Endothelial cell of hepatic sinusoid (primary cell): ENCODE measurements at regions not wholly inside any gene's neighbourhood (a gene's known extent, or its start where the extent isn't known, plus 50 kb on each side); places are given as distances from the start of the nearest gene placed in this dataset.
"Not testable (repeated sequence)": the region's sequence is repeated elsewhere in the genome, so short reads cannot be mapped to it uniquely, and the experiment has no call there.

Experiments
- in situ Hi-C: cut with HindIII; loops from 2 replicates; pipeline ENCODE4 v1.10.0; 2017; ENCODE audit warnings: low sequenced_read_pairs

DNA sequence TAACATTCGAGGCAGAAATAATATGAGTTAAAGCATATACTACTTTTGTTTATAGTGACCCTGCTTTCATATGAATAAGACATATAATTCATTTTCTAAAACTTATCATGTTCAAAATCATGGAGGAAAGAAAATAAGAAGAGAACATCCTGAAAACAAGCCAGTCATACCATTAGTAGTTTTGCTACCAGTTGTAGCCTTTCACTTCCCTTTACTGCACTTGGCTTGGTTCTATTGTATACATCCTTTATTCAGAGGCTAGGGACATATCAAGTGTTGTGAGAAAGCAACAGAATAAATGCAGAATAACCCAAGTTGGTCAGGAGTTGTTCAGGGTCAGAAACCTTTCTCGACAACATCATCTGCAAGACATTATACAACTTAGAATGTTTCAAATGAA lies 598.7 kb downstream of the SOX5 start:
- in situ Hi-C loops = no loop called here

DNA sequence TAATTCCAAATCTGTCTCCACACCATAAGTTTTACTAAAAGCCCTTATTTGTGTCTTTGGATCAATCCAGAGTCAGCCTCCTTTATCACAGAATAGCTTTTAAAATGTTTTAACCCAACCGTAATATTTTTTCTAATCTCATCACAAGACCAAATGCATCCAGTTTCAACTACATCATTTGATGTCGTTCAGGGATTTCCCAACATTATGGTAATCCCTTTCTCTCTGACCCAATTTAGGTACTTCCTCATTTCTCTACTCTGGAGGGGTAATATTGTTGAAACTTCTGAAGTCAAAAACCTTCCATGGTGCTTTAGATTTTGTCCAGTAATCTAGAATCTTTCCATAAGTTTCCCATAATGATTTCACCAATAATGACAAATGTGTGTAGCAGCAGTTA lies 596.8 kb downstream of the SOX5 start:
- in situ Hi-C loops = no loop called here

DNA sequence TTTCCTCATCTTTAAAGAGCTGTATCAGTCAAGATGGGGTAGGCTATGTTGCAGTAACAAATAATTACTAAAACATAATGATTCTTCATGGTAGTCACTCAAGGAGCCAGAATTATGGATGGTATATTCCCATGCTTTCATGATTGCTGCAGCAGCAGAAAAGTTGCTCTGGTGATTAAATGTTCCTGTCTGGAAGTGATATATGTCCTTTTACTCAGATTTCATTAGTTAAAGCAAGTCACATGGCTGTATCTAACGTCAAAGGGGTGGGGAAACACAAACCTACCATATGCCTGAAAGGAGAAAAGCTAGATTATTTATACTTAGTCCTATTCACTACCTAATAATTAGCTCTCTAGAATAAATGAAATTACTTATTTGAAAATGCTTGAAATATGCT lies 594.7 kb downstream of the SOX5 start:
- in situ Hi-C loops = no loop called here

DNA sequence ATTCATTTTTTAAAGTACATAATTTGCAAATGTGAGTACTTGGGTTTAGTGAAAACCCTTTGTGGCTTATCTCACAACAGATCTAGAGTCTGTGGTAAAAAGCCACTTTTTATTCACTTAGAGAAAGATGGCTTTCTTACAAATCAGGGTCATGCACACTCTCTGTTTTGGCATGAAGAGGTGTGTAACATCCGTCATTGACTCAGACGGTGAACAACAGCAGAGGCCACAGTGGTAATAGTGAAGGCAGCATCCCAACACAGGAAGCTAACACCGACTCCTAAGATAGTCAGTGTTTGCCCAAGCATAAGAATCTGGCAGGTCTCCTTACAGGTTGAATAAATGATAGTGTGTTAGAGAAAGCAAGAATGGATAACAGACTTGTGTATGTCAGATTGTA lies 593.0 kb downstream of the SOX5 start:
- in situ Hi-C loops = no loop called here

DNA sequence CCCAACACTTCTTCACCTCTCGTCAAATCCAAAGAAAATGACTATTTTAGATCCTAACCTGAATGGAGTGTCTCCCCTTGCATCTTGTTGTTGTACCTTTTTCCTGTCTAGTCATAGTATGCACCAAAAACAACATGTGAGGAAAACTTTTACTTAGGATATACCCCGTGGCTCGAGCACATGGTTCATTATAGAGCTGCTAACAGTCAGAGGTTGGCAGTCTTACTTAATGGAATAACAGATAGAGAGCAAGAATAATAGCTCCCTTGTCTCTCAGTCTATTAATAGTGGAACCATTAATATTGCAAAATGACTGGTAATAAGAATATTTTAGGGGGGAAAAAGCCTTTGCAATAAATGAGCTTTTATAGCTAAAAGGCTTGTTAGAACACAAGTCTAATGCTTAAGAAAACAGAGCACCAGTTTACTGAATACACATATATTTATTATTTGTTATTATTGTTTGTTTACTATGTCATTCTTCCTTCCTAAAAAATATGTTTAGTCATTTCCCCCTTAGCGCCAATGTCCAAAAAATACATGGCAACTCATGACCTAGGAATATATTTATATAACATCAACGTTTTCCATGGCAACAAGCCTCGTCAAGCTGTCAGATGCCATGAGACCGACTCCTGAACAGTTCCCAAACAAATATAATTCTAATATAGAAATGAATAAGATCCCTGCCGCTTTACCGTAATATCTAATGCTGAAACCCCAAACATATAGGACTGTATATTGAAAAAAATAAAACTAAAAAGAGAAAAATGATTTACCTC lies 592.4 kb downstream of the SOX5 start:
- in situ Hi-C loops = no loop called here

DNA sequence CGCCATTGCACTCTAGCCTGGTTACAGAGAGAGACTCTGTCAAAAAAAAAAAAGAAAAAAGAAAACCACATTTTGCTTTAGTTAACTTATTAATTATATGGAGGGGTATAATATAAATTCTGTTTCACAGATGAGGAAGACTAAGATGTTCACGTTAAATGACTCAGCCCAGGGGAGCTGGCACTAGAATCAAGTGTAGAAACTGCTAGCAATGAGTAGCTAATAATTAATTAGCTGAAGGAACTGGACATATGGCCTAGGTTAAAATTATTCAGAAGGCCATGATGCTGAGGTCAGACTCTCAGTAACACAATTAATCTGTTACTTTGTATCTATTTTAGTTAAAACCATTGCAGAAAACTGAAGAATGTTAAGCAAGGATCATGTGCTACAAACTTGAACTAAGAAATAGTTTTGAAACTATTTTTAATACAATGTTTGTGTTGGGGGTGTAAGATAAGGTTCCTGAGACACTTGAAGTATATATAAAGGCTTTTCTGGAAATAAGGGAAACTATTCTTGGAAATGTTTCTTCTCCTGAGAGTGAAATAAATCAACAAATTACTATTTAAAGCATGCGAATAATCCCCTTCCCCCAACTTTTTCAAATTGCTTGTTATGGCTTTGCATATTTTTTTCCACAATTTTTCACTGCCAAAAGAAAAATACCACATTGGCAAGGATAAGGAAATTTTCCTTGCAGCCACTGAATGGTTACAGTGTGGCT lies 589.3 kb downstream of the SOX5 start:
- in situ Hi-C loops = no loop called here

GRCh38 chr12:23361971-23362370 lies 587.5 kb downstream of the SOX5 start:
- in situ Hi-C loops = no loop called here

- in situ Hi-C loops = no loop called here
Measured at GRCh38 chr12:23368590-23368989, 580.9 kb downstream of the SOX5 start.

DNA sequence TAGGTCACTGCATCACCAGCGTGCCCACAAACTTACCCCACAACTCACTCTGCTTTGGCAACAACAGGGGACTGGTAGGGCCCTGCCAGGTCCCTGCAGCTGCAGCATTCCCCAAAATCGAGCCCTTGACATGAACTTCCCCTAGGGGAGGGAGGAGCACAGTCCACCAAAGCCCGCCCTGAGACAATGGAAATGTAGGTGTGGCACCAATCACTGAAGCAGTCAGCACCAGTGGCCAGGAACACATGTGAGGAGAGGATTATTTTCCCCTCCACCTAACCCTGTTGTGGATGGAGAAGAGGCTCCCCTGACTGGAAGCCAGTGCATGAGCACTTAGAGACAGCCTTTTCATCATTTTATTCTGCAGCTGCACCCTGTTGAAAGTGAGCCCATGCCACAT lies 573.8 kb downstream of the SOX5 start:
- in situ Hi-C loops = no loop called here

DNA sequence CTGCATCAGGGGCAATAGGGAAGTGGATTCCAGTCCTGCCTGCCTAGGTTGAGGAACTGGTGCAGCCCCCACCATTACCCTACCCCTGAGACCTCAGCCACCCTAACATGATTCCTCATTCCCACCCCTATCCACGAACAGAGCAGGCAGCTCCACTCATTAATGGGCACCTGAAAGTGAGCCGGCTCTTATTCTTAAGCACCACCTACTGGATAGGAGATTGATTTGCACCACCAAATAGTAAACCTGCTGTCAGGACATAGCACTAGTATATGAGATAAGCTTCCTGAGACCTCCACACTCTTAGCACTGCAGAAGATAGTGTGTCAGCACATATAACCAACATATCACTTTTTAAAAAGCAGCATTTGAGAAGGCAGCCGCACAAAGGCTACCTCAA lies 573.2 kb downstream of the SOX5 start:
- in situ Hi-C loops = no loop called here

- in situ Hi-C loops = no loop called here
Measured at GRCh38 chr12:23380419-23381100, 568.9 kb downstream of the SOX5 start.

GRCh38 chr12:23388898-23389297 lies 560.6 kb downstream of the SOX5 start:
- in situ Hi-C loops = not testable (repeated sequence)

DNA sequence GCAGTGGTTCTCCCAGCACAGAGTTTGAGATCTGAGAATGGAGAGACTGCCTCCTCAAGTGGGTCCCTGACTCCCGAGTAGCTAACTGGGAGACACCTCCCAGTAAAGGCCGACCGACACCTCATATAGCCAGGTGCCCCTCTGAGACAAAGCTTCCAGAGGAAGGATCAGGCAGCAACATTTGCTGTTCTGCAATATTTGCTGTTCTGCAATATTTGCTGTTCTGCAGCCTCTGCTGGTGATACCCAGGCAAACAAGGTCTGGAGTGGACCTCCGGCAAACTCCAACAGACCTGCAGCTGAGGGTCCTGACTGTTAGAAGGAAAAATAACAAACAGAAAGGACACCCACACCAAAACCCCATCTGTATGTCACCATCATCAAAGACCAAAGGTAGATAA lies 560.2 kb downstream of the SOX5 start:
- in situ Hi-C loops = not testable (repeated sequence)

- in situ Hi-C loops = no loop called here
Measured at GRCh38 chr12:23399402-23399933, 550.0 kb downstream of the SOX5 start.

DNA sequence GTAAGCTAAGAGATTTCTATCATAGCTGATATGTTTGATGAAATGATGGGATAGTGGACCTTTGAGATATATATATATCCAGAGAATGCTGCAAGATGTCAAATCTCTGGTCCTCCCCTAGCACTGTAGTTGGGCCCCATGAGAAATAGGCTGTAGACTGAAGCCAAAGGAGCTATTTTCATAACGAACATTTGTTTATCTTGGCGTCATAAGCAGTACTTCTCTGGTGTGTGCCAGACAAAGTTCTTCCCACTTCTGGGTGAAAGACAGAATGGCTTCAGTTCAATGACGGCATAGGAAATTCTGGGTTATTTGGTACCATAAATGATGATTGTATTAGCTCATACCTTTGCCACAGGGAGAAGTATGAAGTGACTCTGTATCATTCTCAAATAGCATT lies 534.3 kb downstream of the SOX5 start:
- in situ Hi-C loops = no loop called here

DNA sequence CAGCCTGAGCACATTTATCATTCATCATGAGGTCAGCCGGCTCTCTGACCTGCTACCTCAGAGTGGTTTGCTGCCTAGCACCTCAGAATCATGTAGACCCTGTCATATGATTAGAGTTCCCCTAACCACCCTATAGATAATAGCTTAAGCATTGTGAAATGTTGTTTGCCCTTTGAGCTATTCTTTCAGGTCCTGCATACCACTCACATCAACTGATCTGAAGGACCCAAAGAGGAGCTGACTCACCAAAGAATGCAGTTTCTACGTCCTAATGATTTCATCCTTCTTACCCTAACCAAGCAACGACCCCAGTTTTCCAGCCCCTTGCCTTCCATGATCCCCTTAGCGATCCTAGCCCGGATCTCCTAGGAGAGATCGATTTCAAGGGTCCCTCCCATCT lies 527.9 kb downstream of the SOX5 start:
- in situ Hi-C loops = no loop called here

DNA sequence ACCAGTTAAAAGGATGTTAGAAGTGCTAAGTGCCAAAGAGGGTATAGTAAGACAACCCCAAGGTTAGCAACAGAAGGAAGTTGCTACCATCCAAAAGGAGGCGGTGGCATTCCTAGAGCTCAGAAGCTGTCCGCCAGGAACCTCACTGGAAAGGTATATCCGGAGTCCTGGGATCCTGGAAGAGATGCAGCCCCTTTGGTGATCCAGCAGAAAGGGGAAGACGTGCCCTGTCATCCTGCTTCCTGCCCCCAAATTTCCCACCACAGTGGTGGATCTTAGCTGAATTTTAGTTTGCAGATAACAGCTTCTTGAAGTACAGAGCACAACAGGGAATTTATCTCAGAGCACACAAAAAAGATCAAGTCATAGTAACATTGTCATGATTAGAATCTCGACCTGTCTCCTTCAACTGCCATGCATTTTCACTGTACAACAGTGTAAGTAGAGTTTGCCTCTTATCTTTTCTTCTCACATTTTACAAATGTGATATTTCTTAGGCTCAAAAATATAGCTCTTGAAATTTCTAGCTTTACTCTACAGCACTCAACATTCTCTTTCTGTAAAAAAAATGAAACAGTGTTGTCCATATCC lies 526.3 kb downstream of the SOX5 start:
- in situ Hi-C loops = no loop called here

DNA sequence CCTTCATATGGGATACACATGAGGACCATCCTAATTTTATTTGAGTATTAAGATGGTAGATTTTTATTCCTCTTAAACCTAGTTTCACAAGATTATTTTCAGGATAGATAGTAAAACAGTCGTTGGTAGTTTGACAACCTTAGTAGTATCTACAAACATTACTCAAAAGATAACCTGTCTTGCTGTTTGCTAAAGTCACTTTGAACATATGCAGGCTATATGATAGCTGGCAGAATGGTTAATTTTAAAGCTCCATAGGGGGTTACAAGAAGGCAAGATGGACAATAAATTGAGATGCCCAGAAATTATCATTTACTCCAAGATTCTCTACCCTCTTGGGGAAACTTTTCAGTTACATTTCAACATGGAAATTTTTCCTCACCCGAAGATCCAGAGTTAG lies 525.7 kb downstream of the SOX5 start:
- in situ Hi-C loops = no loop called here

DNA sequence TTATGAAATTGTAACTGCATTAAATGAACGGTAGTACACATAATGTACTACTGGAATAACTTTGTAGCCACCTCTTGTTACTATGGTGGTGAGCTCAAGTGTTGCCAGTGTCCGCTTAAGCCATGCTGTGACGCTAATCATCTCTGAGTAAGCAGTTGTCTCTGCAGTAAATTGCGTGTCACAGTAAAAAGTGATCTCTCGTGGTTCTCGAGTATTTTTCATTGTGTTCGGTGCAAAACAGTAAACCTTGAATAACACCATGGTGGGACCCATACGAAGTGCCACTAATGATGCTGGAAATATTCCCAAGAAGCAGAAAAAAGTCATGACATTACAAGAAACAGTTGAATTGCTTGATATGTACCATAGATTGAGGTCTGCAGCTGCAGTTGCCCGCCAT lies 524.8 kb downstream of the SOX5 start:
- in situ Hi-C loops = no loop called here

GRCh38 chr12:23426328-23426727 lies 523.1 kb downstream of the SOX5 start:
- in situ Hi-C loops = no loop called here

GRCh38 chr12:23428758-23429157 lies 520.7 kb downstream of the SOX5 start:
- in situ Hi-C loops = no loop called here
